ENCODE measurements at regions not wholly inside any gene's neighbourhood (a gene's known extent, or its start where the extent isn't known, plus 50 kb on each side); places are given as distances from the start of the nearest gene placed in this dataset.

DNA sequence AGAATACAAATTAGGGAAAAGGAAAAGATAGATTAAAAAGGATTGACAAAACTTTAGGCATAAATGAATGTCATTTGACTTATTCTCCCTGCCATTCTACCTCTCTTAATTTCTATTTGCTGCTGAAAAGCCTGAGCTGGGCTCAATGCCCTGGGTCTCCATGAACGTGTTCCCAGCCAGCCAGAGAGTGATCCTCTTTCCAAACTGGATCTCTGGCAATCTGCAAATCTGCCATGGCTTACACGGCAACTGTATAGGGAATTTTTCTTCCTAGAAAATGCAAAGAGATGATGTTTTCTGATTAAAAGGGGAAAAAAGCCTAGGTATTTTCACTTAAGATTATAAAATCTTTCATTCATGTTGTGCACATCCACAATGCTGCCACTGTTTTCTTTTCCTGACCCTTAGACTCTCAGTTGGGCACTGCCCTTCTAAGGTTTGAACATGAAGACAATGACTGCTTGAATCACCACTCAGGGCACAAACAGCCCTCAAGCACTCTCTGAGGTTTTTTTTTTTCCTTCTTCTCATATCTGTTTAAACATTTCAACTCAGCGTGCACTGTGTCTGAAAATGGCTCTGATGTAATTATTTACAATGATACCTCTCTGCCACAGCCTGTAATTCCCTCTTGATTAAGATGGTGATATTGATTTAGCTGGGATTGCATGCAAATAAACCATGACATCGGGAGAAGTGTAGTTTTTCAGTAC is 60.3 kb downstream of the DACT1 start:
- DNase-seq, result no peak

DNA sequence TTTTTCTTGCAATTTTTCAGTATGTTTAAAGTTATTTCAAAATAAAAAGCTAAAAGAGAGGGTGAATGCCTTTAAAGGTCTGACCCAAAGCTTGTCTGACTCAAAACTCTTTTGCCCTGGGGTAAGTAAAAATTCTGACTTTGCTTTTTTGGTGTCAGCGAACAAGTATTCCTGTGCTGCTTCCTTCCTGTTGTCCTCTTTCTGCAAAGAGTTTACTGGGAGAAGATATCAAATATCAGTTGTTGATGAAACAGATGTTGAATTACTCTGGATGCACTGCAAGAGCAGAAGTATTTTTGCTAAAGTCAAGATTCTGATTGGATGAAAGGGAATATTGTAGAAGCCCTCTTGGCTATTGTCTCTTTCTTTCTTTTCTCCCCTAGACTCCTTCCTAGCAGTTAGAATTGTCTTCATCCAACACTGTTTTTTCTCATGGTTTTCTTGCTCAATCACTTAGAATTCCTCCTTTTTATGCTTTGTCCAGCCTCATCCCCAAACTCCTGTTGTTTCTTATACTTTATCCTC is 62.0 kb downstream of the DACT1 start:
- DNase-seq, result no peak

DNA sequence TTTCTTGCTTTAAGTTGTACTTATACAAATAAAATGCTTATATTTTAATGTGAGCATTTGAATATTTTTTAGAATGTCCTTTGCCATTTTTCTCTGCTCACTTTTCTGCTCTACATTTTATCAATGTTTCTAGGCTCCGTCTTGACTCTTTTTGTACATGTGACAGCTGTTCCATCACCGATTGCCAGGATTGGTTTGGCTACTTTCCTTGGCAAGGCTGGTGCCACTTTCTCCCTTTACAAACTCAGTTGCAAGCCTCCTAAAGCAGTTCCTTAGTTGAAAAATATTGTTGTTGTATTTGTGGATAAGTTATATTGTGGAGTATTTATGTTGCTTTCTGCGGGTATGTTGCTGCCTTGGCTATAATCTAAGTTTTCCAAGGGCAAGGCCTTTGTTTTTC is 63.4 kb downstream of the DACT1 start:
- no peak for DNase-seq

DNA sequence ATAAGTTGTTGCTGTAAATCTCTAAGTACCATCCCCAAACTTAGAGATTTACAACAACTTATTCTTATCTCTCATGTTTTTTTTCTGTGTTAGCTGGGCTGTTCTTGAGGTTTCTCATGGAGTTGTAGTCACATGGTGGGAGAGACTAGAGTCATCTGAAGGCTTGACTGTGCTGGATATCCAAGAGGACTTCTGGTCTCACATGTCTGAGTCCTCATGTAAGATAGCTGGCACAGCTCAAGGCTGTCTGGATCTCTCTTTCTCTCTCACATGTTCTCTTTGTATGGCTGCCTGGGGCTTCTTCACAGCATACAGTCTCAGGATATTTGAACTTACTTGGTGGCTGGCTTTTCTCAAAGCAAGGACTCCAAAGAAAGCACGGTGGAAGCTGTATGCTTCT is 63.8 kb downstream of the DACT1 start:
- DNase-seq, result no peak

DNA sequence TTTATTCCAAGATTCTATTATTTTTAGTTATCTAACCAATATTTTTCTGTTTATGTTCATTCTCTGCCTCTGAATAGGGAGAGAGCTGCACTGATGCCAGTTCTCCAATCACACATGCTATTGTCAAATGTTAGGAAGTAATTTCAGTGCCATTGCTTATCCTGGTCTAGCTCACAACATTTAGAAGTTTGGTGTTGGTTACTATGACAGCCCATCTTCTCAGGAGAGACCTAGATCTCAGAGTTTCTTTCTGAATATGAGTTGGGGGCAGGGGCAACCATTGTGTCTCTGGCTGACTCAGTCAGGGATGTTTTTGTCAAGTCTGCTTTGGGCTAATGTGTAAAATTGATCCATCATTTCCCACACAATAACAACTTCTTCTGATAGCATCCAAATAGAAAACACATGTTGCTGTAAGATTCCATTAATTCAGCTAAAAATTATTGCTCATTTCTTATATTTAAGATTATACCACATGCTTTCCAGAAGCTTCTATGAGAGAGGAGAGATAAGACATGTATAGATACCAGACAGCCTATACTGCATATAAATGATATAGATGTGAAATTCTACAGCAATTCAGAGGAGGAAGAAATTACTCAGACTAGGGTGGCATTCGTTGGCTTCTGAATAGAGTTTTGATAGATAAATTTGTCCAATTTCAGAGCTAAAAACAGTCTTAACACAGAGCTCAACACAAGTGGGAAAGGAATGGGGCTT is 64.8 kb downstream of the DACT1 start:
- no peak for DNase-seq

DNA sequence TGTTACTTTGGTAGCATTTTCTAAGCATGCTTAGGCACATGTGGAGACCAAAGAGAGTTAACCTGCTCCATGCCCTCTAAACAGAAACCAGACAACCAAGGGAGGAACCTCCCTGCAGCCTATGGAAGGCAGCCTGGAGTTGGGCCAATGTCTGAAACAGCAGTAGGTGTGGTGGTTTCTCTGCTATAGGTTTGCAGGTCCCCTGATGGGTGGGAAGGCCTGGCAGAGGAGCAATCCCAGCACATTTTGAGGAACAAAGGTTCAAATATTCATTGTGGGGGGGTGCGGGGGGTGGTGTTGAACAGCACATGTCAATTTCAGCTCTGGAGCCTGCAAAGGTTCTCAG is 65.4 kb downstream of the DACT1 start:
- no peak for DNase-seq

DNA sequence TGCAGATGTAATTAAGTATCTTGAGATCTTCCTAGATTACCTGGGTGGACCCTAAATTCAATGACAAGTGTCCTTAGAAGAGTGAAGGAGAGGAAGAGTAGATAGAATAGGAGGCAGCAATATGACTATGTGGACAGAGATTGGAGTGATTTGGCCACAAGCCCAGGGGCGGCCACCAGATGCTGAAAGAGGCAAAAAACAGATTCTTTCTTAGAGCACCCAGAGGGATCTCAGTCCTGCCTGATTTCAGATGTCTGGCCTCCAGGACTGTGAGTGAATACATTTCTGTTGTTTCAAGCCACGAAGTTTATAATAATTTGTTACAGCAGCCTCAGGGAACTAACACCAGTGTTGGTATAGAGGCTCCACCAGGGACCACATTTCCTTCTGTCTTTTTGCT is 67.3 kb downstream of the DACT1 start:
- DNase-seq, result no peak

DNA sequence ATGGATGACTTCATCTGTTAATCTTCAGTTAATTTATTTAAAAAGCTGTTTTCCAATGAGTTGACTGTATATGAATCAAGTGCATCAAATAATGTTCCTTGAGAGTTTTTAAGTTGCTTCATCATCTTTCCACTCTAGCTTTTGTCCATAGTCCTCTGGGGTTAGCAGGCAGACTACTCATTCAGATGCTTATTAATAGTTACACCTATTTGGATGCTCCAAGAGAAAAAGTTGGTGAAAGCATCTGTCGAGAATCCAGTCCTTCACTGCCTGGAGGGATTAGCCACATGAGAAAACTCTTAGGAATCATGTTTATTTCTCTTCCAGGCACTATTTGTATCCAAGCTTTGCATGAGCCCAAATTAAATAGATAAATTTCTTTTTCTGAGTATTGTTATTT is 70.2 kb downstream of the DACT1 start:
- DNase-seq, result no peak

DNA sequence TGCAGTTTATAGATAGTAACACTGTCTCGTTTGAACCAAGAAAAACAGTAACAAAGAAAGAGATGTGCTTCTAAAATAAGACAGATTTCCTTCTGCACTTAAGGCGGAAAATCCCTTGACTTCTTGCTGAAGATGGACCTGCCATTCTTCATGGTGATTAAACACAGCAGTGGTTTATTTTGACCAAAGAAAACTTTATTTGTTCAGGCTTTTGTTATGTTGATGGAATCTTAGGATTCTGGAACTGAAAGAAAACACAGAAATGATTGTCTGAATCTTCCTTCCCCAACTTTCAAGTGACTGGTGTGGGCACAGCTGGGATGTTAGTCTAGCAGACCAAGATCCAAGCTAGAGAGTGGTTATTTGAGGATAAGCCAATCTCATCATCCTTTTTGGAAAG is 72.2 kb downstream of the DACT1 start:
- no peak for DNase-seq

DNA sequence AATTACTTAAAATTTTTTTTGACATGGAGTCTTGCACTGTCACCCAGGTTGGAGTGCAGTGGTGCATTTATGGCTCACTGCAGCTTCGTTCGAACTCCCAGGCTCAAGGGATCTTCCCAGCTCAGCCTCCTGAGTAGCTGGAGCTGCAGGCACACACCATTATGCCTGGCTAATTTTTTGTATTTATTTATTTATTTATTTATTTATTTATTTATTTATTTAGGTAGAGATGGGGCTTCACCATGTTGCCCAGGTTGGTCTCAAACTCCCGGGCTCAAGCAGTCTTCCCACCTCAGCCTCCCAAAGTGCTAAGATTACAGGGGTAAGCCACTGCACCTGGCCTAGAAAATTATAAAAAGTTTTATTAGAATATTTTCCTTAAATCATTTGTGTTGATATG is 73.6 kb downstream of the DACT1 start:
- no peak for DNase-seq

DNA sequence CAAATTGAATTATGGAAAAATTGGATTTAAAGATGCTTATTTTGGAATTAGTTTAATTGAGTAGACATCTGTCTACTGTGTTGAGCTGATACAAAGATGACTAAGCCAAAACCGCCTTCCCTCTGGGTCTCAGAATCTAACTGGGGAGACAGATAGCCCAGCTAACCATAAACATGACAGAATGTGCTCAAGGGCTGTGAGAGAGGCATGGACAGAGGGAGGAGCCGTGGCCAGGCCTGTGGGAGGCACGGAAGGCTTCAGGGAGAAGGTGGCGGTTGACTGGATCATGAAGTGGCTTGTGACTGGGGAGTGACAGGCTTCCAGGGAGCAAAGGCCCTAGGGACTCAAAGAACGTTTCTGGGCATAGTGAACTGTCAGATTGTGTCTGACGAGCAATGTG is 74.6 kb downstream of the DACT1 start:
- no peak for DNase-seq

DNA sequence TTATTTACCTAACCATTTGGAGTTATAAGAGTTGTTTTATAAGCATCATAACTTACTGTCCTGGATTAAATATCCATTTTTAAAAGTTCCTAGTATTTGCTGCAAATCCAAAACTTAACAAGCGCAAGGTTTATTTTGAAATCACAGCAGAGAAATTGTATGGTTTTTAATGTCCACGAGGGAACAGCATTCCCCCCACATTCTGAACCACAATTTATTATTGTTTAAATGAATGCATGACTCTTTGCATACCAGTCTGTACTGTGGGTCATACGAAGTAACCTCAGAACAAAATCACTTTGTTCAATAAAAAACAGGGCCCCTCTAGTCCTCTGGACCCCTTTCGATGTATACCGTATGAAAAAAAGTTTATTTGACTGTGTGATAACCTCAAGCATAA is 75.9 kb downstream of the DACT1 start:
- no peak for DNase-seq

DNA sequence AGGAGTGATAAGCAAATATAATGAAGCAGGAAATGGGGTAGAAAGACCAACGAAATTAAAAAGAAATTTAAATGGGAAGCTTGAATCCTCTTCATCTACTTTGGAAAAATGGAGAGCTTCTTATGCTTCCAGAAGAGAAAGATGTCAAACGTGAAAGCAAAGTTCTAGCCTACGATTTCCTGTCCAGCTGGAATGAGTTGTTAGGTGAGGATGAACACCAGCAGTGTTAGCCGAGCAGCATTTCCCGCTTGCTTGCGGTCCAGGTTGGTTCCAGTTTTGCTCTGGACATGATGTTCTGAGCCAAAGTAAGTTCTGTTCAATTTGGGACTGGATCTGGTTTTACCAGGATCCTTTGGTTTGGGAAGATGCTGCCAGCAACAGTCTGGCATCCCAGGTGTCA is 78.9 kb downstream of the DACT1 start:
- no peak for DNase-seq

DNA sequence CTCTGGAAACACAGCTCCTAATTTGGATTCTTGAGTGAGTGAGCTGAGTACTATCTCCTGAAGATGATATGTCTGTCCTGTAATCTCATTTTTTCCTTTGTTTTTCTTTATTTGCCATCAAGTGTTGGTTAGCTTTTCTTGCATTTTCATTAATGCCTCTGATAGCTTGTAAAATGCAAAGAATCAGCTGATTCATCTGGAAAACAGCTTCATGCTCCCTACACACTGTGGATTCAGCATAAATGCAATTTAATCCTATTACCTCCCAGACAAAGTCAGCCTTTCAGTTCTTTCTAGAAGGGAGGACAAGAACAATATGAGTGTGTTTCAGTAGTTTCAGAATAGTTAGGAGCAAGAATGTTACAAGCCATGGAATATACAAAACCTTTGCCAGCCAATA is 79.4 kb downstream of the DACT1 start:
- DNase-seq, result no peak

DNA sequence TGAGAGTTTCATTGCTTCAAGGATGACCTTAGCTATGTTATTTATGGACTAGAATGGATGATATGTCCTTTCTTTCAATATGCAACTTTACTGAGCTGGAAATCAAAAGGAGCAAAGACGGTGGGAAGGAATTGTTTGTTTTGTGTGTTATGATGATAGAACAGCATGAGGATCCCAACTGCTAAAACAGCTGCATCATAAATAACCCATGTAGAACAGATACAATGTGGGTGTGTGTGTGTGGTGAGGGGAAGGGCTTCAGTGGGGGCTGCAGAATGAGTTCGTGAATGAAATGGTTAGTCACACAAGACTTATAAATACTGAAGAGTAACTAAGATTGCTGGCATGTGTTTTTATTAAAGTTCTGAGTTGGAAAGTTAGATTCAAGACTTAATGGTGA is 80.1 kb downstream of the DACT1 start:
- no peak for DNase-seq

DNA sequence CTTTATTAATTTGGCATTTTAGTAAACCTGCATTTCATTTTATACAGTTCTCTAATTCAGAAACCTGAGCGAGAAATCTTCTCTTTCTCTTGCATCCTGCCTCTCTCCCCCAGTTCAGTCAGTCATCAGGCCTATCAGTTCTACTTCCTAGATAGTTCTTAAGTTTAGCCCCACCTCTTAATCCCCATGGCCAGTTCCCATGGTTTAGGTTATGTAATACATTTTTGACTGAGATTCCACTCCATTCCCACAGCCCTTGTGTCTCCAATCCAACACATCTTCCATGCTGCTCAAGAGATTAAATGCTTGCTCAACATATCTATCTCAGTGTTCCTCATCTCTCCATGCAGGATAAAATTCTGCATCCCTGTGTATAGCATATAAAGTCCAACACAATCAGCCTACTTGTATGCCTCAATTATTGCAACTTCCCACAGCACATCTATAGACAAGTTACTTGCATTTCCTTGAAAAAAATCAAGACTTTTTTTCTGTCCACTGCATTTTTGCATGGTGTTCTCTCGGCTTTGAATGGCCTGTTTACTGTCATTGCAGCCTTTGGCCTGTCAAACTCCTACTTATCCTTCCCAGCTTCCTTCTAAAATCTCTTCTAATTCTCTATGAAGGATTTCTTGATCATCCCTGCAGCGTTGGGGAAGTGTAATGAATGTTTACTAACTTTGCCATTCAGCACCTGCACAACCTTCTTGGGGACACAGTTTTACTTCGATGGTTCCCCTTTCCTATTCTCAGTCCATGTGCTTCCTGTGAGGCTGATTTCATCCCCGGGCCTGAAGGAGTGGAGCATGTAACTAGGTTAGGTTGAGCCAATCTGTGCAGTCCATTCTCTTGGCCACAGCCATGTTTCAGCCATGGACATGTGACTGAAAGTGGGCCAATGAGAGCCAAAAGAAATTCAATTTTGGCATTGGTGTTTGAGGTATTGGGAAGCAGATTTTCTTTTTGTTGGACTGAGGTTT is 80.8 kb downstream of the DACT1 start:
- DNase-seq, result no peak

DNA sequence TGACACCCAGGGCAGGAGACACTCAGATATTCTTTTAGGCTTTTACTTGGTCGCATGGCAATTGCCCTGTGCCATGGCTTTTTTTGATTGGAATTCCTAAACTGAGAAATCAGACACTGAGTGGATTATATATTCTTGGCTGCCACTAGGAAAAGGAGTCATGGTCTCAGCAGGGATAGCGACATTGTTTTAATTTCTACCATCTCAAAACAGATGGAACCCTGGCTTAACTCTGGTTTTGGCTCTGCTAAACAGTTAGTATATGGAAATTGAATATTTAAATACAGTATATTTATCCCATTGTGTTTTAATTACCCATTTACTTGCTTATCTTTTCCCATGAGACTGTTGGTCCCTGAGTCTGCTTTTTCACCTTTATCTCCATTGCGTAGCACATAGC is 84.0 kb downstream of the DACT1 start:
- no peak for DNase-seq

DNA sequence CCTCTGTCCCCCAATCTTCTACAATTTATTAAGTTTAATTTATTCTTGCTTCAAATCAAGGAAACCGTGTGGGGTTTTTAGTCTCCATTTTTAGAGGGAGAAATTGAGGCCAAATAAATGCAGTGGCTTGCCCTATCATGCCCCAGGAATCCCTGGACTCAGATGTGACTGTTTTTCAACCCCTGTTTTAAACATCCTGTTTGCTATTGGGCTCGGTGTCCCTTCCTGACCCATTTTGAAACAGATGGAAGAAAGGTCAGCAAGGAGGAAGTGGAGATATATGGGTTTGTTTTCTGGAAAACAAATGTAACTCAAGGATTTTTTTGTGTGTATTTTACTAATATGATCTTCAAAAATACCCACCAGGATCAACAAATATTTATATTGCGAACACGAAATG is 84.7 kb downstream of the DACT1 start:
- no peak for DNase-seq

DNA sequence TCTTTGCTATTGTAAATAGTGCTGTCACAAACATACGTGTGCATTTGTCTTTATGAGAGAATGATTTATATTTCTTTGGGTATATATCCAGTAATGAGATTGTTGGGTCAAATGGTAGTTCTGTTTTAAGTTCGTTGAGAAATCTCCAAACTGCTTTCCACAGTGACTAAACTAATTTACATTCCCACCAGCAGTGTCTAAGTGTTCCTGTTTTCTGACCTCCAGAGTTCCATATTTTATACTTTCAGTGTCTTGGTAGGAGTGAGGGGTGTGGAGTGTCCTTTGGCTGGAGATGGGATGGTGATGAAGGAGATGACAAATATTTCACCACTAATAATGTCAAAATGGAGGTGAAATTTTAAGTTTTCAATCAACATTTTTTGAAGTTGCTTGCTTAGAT is 86.4 kb downstream of the DACT1 start:
- no peak for DNase-seq

DNA sequence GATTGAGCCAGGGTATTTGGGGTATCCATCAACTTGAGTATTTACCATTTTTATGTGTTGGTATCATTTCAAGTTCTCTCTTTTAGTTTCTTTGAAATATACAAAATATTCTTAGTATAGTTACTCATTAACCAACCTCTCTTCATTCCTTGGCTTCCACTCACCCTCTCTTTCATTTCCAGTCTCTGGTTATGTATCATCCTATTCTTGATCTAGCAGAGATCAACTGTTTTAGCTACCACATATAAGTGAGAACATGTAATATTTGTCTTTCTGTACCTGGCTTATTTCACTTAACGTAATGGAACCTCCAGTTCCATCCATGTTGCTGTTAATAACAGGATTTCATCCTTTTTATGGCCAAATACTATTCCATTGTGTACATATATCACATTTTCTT is 86.9 kb downstream of the DACT1 start:
- DNase-seq, result no peak

DNA sequence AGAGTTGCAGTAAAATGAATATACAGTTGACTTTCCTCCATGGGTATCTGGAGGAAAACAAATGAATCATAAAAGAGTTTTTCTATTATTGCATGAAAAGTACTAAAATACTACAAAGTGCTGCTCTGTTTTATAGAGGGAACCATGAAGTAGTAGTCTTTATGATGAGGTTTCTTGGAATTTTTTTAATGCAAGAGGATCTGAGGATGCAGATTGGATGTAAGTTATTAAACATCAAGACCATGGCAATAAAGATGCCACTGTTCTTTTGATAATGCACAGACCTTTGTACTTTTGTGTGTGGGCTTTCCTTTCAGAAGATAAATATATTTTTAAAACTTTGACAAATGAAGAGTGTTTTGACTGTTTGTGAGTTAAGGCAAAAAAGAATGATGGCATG is 87.5 kb downstream of the DACT1 start:
- no peak for DNase-seq

DNA sequence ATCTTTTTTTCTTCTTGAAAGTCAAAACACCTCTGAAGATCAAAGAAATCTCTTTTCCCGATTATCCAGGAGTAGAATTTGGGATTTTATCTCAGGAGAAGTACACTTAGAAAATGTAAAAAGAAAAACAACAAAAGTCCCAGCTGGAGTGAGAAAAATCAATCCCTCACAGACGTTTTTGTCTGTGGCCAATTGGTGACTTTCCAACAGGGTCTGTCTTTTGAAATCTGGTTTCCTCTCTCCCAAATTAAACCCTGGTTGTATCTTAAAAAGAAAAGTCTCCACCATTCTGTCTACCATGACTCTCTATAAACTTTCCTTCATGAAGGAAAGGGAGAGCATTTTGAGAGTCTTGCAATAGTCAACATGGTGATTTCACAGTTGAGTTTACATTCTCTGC is 88.1 kb downstream of the DACT1 start:
- DNase-seq, result no peak

Data from renal pelvis (tissue), 1 donor.